DMS114 treated with DMSO at 0.1 percent for 48 hours (cell line): ENCODE measurements at regions not wholly inside any gene's neighbourhood (a gene's known extent, or its start where the extent isn't known, plus 50 kb on each side); places are given as distances from the start of the nearest gene placed in this dataset.

Experiments
- DNase-seq: peaks from one replicate; lab custom pipeline; 2025; ENCODE audit not compliant: unreplicated experiment; lab: John Stamatoyannopoulos, UW

DNA sequence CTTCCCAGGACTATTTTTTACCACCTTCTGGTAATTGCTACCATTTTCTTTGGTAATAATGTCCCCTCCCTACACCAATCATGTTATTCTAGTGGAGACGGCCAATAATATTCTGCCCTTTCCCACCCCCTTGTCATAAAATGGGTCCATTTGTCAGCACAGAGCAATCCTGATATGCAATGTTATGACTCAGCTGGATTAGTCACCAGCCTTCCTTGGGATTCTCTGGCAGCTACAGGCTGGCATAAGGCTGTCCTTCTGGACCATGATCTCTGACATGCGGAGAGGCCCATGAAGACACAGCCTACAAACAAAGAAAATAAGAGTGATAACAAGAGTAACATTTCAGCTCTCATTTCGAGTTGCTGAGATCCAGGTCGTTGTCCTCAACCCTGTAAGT is 222.0 kb upstream of the CPNE8 start:
- DNase-seq: no peak

DNA sequence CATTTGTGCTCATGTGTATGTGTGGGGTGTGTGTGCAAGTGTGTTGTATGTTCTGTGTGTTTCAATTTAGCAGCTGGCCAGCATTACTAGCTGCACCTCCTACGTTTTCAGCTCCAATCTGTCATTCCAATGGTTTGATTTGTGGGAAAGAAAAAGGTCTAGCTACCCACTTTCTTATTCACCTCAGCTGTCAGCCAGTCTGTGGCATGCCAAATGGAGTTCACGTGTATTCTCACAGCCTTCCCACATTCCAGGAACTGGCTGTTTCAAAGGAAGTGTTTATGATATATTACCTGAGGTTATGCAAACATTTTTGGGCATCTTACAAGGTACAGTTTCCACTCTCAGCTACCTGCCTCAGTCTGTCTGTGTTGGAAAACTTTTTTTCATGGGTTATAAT is 220.2 kb upstream of the CPNE8 start:
- no peak for DNase-seq

DNA sequence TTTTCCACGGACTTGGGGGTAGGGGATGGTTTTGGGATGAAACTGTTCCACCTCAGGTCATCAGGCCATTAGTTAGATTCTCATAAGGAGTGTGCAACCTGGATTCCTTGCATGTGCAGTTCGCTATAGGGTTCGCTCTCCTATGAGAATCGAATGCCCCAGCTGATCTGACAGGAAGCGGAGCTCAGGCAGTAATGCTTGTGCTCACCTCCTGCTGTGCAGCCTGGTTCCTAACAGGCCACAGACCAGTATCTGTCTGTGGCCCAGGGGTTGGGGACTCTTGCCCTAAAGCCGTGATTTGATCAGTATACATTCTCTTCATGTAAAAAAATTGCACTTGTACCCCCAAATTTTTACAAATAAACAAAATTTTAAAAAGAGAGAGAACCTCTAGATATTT is 219.4 kb upstream of the CPNE8 start:
- DNase-seq: no peak

DNA sequence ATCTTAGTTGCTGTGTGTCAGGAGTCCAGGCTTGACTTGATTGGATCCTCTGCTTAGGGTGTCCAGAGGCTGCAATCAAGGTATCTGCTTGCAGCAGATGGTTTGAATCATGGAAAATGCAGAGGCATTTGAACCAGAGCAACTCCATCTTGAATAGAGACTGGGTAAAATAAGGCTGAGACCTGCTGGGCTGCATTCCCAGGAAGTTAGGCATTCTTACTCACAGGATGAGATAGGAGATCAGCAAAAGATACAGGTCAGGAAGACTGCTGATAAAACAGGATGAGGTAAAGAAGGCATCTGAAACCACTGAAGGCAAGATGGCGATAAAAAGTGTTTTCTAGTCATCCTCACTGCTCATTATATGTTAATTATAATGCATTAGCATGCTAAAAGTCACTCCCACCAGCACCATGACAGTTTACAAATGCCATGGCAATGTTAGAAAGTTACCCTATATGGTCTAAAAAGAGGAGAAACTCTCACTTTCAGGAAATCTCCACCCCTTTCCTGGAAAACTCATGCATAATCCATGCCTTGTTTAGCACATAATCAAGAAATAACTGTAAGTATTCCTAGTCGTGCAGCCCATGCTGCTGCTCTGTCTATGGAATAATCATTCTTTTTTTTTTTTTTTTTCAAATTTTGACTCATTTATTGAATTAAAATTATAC is 218.3 kb upstream of the CPNE8 start:
- no peak for DNase-seq

DNA sequence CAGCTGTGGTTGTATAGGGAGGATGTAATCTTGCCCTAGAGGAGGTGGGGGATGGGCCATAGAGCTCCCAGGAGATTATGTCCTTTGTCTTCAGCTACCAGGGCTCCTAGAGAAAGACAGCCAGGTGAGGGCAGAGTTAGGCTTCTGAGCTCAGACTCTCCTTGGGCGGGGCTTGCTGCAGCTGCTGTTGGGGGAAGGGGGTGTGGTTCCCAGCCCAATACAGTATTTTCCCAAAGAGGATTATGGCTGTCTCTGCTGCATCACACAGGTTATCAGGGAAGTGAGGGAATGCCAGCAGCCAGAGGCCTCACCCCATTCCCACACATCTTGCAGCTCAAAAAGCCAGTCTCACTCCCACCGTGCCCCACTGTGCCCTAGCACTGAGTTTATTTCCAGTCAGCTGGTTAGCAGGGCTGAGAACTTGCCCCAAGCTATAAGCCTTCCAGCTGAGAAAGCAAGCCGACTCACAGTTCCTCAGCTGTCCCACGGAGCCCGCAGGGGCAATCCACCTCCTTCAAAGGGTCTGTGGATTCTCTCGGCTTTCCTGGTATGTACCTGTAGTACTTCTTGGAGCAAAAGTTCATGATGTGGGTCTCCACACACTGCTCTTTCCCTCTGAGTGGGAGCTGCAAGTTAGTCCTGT is 217.3 kb upstream of the CPNE8 start:
- DNase-seq: no peak

DNA sequence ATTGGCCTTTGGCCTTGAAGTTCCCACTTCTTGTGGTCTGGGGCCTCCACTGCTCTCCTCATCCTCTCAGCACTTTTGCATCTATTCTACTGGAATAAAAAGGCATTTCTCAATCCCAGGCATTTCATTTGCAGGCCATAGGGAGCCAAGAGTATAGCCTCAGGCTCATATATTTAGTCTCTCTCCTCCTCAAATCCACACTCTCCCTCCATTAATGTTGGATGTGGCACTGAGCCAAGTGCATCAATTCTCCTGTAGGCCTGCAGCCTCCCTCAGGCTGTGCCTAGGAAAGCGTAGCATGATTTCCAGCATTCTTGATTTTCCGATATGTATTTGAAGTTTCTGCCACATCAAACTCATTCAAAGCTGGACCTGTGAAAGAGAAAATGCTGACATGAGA is 211.5 kb upstream of the CPNE8 start:
- DNase-seq: no peak

DNA sequence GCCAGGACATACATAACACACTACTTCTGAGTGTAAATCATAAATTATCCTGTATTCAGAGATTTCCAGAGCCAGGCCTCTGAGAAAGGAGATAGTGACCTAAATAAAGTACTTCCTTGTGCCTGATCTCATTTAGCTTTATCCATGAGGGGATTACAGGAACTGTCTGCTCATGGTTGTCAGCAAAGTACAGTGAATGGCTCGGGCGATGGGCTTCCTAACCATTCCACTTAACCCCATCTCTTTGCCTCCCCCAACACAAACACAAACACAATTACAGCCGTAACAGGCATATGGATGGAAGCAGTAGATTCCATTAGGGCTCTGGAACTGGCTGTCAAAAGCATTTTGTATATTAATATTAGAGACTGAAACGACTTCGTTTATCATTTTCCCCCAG is 206.7 kb upstream of the CPNE8 start:
- no peak for DNase-seq

DNA sequence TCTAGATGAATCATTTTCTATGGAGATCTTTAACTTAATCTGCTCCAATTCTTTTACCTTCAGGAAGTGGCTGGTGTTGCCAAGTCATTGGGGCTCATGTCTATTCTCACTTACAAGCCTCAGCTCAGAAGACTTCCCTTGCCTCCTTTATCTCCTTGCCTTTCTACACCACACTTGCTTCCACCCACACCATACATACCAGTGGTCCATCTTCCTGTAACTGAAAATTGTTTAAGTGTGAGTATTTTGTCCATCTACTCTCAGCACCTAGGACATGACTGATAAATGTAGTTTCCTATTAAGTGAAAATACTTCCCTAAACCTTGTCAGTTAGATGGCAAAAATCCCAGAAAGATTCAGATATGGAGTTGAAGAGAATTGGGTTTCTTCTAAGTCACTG is 199.7 kb upstream of the CPNE8 start:
- no peak for DNase-seq

DNA sequence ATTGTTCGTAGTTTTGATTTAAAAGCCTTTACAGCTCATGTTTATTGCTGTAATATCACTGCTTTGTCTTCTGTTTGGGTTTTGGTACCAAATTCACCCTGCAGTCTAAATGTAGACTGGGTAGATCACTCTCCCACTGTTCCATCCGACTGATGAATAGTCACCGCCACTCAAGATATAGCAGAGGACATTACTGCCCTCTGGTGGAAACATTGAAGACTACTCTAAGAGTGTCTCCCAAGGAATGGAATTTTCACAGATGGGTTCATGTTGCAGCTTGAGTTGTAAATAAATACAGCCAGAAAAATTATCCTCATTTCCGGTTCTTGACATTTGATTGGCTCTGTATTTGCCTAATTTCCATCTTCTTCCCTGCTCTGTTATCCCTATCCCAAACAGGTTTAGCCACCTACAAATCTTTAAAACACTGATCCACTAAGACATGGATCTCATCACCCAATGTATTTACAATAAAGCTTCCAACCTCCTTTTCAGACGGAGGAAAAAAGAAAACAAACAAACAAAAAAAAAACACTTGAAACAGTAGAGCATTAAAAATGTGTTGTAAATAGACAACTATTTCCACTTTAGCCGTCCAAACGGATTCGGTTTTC is 198.3 kb upstream of the CPNE8 start:
- DNase-seq: peak; percentile 49

DNA sequence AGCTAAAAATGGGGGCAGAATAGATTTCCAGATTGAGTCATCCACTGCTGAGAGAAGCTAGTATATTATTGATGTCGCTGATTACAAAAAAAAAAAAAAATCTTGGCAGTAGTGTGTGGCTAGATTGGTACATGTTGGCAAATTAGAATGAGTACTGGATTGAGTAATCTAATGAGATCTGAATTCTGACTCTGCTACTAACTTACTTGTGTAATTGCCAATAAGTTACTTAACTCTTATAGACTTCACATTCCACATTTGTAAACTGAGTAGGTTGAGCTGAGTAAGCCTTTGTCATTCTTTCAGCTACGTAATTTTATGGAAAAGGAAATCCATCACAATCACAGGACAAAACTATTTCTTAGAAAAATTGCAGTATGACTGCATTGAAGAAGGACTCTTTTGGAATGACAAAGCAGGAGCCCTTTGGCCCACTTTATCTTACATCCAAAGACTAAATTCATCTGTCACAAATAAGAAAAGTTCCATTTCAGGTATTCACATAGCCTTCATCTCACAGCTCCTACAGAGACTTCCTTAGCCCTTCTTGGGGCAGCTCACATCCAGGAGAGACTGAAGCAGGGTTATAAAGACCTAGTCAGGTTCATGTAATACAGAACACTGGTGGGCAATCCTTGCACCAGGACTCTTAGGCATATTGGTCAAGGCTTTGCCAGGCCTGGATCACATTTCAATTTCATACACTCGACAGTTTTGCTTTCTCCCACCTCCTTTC is 197.3 kb upstream of the CPNE8 start:
- DNase-seq: no peak

DNA sequence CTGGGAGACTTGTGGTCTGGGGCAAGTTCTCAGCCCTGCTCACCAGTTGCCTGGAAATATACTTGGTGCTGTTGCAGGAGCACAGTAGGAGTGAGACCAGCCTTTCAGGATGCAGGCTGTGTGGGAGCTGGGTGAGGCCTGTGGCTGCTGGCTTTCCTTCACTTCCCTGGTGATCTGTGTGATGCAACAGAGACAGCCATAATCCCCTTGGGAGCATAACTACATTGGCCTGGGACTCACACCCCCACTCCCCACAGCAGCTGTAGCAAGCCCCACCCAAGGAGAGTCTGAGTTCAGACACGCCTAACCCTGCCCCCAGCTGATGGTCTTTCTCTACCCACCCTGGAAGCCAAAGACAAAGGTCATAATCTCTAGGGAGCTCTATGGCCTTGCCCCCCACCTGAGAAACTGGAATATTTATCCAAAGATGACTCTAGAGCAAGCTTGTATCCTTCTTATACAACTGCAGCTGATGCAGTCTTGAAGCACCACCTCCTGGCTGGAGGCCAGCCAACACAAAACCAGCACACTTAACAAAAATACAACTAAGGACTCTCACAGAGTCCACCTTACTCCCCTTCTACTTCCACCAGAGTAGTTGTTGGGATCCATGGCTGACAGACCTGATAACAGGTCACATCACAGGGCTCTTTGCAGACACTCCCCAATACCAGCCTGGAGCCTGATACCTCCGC is 190.4 kb upstream of the CPNE8 start:
- DNase-seq: no peak

DNA sequence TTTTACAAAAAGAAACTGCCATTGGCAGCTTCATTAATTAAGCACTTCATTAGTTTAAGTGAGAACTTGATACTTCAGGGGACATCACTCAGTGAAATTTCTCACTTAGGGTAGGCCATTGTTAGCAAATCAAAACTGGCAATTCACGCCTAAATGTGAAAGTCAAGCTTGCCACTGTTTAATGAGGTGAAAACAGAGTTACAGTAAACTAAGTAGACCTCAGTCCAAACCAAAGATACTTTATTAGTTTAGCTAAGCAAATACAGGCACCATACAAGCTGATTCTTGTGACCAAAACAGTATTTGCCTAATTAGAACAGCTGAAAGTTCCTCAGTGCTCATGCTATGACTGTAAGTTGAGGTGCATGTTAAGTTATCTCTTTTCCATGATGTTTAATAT is 176.5 kb upstream of the CPNE8 start:
- no peak for DNase-seq

DNA sequence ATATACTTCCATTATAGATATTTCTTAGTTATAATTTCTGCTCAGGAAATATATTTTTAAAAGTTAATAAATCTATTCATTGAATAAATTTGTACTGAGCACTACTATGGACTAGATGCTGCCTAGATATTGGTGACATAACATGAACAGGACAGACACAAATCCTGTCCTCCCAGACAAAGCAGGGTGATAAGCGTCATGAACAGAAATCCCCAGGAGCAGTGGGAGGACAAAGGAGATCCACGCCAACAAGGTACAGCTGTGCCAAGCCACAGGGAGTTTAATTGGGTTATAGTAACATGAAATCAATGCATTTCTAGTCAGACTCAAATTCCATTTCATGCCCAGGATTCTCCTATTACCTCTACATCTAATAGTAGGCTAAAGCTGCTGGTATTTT is 171.8 kb upstream of the CPNE8 start:
- DNase-seq: no peak

DNA sequence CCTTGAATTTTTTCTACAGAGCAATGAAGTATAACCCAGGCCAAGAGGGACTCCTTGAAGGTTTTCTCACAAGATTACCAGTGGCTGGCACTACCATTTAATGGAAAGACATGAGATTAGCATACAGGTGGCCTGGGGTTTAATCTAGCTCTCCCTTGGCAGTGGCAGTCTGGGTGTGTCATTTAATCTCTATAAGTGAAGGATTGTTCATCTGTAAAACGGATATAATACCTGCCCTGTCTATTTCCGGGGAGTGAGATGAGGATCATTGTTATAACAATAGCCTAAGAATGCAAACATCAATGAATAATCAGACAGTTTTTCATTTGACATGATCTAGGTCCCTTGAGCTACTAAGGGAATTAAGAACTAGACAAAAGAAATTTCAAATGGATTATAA is 168.7 kb upstream of the CPNE8 start:
- no peak for DNase-seq

DNA sequence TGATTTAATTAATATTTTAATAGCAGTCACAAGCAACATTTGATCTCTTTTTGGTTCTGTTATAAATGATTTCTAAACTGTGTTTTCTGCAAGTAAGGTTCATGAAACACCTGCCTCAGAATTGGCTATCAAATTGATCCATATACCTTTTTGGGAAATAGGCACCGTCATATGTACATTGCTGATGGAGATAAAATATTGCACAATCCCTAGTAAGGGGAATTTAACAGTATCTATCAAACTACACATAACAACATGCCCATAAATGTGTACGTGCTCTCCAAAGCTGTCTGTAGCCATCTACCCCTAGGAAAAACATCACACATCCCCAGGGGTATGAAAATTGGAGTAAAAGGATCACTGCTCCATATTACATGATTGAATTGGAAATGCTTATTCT is 167.3 kb upstream of the CPNE8 start:
- no peak for DNase-seq

DNA sequence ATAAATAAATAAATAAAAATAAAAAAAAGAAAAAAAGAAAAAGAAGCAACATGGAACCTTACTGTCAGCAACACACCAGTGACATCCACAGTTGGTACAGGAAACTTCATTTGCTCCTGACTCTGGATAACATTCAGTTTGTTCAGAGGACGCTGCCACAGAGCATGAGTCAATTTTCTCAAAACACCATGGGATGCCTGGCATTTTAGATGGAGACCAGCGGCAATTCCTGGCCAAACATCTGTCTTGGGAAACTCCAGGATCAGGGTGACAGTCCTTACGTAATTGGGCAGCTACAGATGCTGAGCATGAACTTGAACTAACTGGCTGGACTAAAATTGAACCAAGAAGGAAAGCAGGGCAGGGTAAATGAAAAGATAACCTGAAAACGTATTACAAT is 166.2 kb upstream of the CPNE8 start:
- DNase-seq: no peak

DNA sequence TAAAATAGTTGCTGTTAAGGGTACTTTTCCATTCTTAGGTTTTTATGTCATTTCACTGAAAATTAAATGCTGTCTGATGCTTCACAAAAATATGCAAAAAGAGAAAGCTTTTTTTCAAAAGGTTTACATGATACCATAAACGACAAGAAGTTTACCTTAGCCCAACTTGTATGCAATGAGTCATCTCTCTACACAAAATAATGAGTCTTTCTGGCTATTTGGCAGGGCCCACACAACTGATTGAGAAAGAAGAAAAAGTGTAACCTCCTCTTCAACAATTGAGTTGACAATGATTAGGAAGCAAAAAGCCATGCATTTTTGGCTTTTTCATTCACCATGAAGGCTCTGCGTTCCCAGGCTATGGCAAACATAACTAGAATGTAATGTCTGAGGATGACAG is 165.4 kb upstream of the CPNE8 start:
- no peak for DNase-seq

DNA sequence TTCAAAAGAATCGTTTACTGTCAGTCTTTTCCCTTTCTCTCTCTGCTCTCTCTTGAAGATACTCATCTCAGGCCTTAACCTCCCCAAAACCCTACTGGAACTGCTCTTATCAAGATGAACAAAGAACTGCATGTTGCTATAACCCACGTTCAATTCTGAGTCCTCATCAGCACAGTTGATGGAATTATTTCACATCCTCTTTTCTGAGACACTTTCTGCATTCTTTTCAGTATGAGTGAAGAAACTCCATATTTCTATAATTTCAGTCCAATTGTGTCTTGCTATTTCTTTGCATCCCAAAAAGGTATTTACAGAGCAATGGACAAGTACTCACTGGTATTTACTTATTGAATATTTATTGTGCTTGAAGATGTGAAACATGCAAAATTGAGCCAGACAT is 160.1 kb upstream of the CPNE8 start:
- DNase-seq: no peak

DNA sequence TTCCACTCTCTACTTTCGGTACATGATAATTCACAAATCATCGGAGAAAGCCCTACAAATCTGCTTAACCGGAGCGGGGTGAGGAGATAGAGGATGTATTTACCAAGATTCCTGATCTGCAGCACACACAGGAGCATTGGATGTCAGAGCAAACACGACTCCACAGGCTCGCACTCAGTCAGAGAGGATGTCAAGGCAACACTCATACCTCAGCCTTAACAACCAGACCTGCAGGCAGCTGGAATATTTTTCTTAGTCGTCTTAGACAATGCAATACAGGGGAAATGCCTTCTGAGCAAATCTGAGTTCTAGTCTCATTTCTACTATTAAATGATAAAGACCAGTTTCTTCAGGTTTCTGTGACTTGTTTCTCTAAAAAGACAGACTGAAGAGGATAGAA is 159.3 kb upstream of the CPNE8 start:
- DNase-seq: no peak

DNA sequence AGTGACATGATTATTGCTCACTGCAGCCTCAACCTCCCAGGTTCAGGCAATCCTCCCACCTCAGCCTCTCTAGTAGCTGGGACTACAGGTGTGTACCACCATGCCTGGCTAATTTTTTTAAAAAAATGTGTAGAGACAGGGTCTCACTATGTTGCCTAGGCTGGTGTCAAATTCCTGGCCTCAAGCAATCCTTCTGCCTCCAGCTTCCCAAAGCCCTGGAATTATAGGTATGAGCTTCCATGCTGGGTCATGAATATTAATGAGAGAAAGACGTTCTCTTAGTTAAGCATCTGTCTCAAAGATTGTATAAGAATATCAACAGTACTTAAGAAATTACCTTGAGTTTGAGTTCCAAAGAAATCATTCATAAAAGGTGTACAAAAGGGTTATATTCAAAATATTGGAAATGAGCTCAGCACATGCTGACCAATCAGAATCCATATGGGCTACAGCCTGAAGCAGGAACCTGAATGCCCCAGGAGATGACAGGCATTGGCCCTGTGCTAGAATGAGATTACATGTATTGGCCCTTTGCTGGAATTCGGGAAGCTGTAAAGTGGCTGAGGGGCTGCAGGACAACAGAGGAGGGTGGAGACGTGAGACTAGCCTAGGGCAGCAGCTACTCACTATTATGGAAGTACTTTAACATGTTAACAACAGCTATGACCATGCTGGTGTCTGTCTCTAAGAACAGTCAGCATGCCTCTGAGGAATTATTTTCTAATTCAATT is 157.0 kb upstream of the CPNE8 start:
- no peak for DNase-seq

DNA sequence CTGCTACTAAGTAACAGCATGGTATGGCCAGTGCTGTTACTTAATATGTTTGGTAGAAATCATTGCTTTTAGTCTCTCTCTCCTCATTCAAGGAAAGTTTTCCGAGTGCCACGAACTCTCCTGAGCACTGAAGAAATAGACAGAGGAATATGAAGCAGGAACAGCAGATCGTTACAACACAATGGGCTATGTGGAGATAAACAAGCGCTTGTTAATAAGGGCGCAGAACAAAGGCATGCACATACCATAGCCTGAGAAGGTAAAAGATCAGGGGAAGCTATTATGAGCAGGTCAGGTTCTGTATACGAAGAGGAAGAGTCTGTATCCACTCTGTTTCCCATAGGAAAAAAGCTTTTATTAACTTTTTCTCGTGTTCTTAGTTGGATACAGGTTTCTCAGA is 156.2 kb upstream of the CPNE8 start:
- DNase-seq: no peak
